Heart left ventricle (tissue), 16 donors: ENCODE measurements at regions not wholly inside any gene's neighbourhood (a gene's known extent, or its start where the extent isn't known, plus 50 kb on each side); places are given as distances from the start of the nearest gene placed in this dataset.

Source experiments
- ATAC-seq, 4 donors: fragments of 200-7000 bp; cut with Tn5 transposase; one replicate each; pipeline ENCODE4 v1.9.1; 2020 to 2022; ENCODE audit warnings: moderate library complexity in 4 of 4, mild to moderate bottlenecking in 3 of 4, moderate number of reproducible peaks in 1 of 4
- DNase-seq, 5 donors: peaks; one replicate each; pipeline ENCODE4 v3.0.0-alpha.2; 2020
- H3K27ac ChIP-seq, 12 donors: fragments of 200-600 bp; sonication (generic) in 4 of 12; one replicate each; pipeline versions ENCODE4 v1.5.0 to v1.8.0; 2016 to 2022; ENCODE audit warnings: mild to moderate bottlenecking in 2 of 12
- H3K27me3 ChIP-seq, 9 donors: fragments of 200-600 bp; sonication (generic) in 2 of 9; one replicate each; pipeline versions ENCODE4 v1.5.1 to v1.8.0; 2016 to 2022; ENCODE audit warnings: mild to moderate bottlenecking in 3 of 9
- H3K36me3 ChIP-seq, 9 donors: fragments of 200-600 bp; sonication (generic) in 2 of 9; one replicate each; pipeline versions ENCODE4 v1.5.0 to v1.8.0; 2018 to 2022; ENCODE audit warnings: mild to moderate bottlenecking in 2 of 9
- H3K4me1 ChIP-seq, 12 donors: fragments of 200-600 bp; sonication (generic) in 4 of 12; one replicate each; pipeline versions ENCODE4 v1.5.0 to v1.8.0; 2016 to 2022; ENCODE audit warnings: mild to moderate bottlenecking in 3 of 12
- H3K4me3 ChIP-seq, 12 donors: fragments of 200-600 bp; sonication (generic) in 4 of 12; one replicate each; pipeline versions ENCODE4 v1.5.0 to v1.8.0; 2017 to 2022; ENCODE audit warnings: mild to moderate bottlenecking in 9 of 12, moderate library complexity in 4 of 12
- H3K9me3 ChIP-seq, 12 donors: fragments of 200-600 bp; sonication (generic) in 4 of 12; one replicate each; pipeline versions ENCODE4 v1.5.0 to v1.8.0; 2016 to 2022; ENCODE audit warnings: mild to moderate bottlenecking in 1 of 12
- POLR2A ChIP-seq, 2 donors: fragments of 450-650 bp; IDR thresholded peaks; one replicate each; pipeline ENCODE4 v1.6.1; 2017; ENCODE audit warnings: antibody characterized with exemption in 2 of 2, mild to moderate bottlenecking in 2 of 2, moderate library complexity in 2 of 2
- WGBS, 4 donors: extraction: QIAGEN DNeasy Blood & Tissue Kit in 2 of 4; methylation state at CpG; one replicate each; pipeline versions ENCODE4 v1.1.5 to v1.1.7; 2013 to 2018; 5-methylcytosine and 5-hydroxymethylcytosine counted together
- intact Hi-C, 10 donors: fragments of 100-400 bp; cut with DNase I; formaldehyde crosslinking; loops; one replicate each; pipeline versions ENCODE4 v1.11.1 to v1.14.2; 2022
- TF ChIP-seq, protein P1 (sequence below), 12 donors: fragments of 200-600 bp; sonication (generic) in 4 of 12; IDR thresholded peaks; one replicate each; pipeline versions ENCODE4 v1.5.0 to v1.8.0; 2018 to 2022; ENCODE audit warnings: antibody characterized with exemption in 12 of 12, mild to moderate bottlenecking in 5 of 12
- donor health status: ischemic (EF 13 %, LVEDD 7.1; RV severe dilation, severe dysfunction).
- donor health status: healthy with polysubstance abuse.
- donor health status: DM: no; HTN: yes; CAD: no.
- donor health status: DM: no; HTN: no; CAD: no.
- donor health status: ischemic (EF 25% LVEDD 6.9; RV normal size, moderate dysfunction).
- donor health status: ischemic (EF 25% LVEDD 5.7; RV mildly dilated, moderate dysfunction).
- donor health status: healthy.
- donor health status: DM: yes; HTN: yes; CAD: no.
- donor health status: ischemic (EF 35%, LVEDD 5.7; RV mildly dilated, moderate dysfunction).
- donor health status: nonischemic (EF 11% LVEDD 7.7; RV severe dilation, severe dysfunction).
- donor health status: DM: yes; HTN: yes; CAD: no.
- donor health status: PGD.
- donor health status: ischemic (EF 29% LVEDD 5.4; RV normal size, mild dysfunction).
- donor health status: nonischemic (EF 23%, LVEDD 6.1; RV moderate dilation, normal function).

GRCh38 chr2:224325941-224326340 lies 76.0 kb downstream of the FAM124B start:
- Histone ChIP-seq H3K27ac (no peak overlapping the region), H3K4me1 (no peaks in the 10 kb centered on the region), H3K36me3 (no peaks in the 10 kb centered on the region), H3K27me3 (peaks cover 0 to 15% (median 3%) of the 10 kb centered on the region in 9 donors), H3K9me3 (no peaks in the 10 kb centered on the region), H3K4me3 (no peak overlapping the region)
- ATAC-seq: no peak
- no peak for TF ChIP-seq POLR2A (IDR thresholded peaks at IDR 0.05)
- TF ChIP-seq, protein P1, sequence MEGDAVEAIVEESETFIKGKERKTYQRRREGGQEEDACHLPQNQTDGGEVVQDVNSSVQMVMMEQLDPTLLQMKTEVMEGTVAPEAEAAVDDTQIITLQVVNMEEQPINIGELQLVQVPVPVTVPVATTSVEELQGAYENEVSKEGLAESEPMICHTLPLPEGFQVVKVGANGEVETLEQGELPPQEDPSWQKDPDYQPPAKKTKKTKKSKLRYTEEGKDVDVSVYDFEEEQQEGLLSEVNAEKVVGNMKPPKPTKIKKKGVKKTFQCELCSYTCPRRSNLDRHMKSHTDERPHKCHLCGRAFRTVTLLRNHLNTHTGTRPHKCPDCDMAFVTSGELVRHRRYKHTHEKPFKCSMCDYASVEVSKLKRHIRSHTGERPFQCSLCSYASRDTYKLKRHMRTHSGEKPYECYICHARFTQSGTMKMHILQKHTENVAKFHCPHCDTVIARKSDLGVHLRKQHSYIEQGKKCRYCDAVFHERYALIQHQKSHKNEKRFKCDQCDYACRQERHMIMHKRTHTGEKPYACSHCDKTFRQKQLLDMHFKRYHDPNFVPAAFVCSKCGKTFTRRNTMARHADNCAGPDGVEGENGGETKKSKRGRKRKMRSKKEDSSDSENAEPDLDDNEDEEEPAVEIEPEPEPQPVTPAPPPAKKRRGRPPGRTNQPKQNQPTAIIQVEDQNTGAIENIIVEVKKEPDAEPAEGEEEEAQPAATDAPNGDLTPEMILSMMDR (IDR thresholded peaks at IDR 0.05): no peak
- intact Hi-C loops: no loop called here
- DNase-seq: peak in 1 of 5 donors; percentile 29
- WGBS, 4 donors: 0 to 27% (median 16%) methylated on average over 1 of the region's 1 CpG

DNA sequence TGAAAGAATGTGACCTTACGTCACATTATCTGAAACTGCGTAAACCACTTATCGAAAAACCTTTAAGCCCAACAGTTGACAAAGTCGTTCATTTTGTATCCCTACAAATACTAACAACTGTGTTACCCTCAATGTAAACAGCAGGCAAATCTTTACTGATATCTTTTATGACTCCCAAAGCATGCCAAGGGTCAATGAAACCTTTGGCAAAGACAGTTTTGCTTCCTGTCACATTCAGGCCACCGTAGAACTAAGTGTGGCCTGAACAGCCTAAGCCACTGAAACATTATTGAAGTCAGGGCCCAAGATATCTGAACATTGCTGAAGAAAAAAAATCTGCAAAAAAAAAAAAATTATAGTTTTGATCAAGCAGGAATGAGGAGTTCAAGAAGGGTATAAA lies 77.3 kb downstream of the FAM124B start:
- H3K4me1 ChIP-seq: no peaks in the 10 kb centered on the region
- no peaks in the 10 kb centered on the region for H3K36me3 ChIP-seq
- peaks cover 0 to 23% (median 0%) of the 10 kb centered on the region in 9 donors for H3K27me3 ChIP-seq
- H3K4me3 ChIP-seq: no peak overlapping the region
- no peak overlapping the region for H3K27ac ChIP-seq
- no peak for DNase-seq
- intact Hi-C loops: no loop called here
- no peaks in the 10 kb centered on the region for H3K9me3 ChIP-seq
- ATAC-seq: no peak
- TF ChIP-seq, protein P1 (IDR thresholded peaks at IDR 0.05): no peak
- TF ChIP-seq POLR2A (IDR thresholded peaks at IDR 0.05): no peak
- 86 to 92% (median 88%) methylated on average over 5 of the region's 5 CpGs for WGBS, 4 donors

- intact Hi-C loops: no loop called here
- 83 to 96% (median 89%) methylated on average over 1 of the region's 1 CpG for WGBS, 4 donors
- H3K27me3 ChIP-seq: peaks cover 0 to 33% (median 5%) of the 10 kb centered on the region in 9 donors
Measured at GRCh38 chr2:224320660-224321059, 81.2 kb downstream of the FAM124B start.

GRCh38 chr2:224319750-224320149 lies 82.2 kb downstream of the FAM124B start:
- DNase-seq (no peak), ATAC-seq (no peak)
- H3K4me1 ChIP-seq: no peaks in the 10 kb centered on the region
- no peak for TF ChIP-seq POLR2A (IDR thresholded peaks at IDR 0.05)
- TF ChIP-seq, protein P1 (IDR thresholded peaks at IDR 0.05): no peak
- no peaks in the 10 kb centered on the region for H3K9me3 ChIP-seq
- WGBS, 4 donors: 67 to 75% (median 74%) methylated on average over 5 of the region's 5 CpGs
- peaks cover 0 to 33% (median 5%) of the 10 kb centered on the region in 9 donors for H3K27me3 ChIP-seq
- H3K36me3 ChIP-seq: no peaks in the 10 kb centered on the region
- no peak overlapping the region for H3K27ac ChIP-seq
- H3K4me3 ChIP-seq: no peak overlapping the region
- intact Hi-C loops: no loop called here

More at GRCh38 chr2:224320660-224321059, 81.2 kb downstream of the FAM124B start:
- no peak for DNase-seq
- H3K36me3 ChIP-seq: no peaks in the 10 kb centered on the region
- no peaks in the 10 kb centered on the region for H3K9me3 ChIP-seq
- H3K27ac ChIP-seq: no peak overlapping the region
- no peaks in the 10 kb centered on the region for H3K4me1 ChIP-seq
- no peak overlapping the region for H3K4me3 ChIP-seq
- TF ChIP-seq POLR2A (IDR thresholded peaks at IDR 0.05): no peak
- TF ChIP-seq, protein P1 (IDR thresholded peaks at IDR 0.05): no peak
- no peak for ATAC-seq
